Gastrocnemius medialis (tissue), 4 donors: ENCODE measurements at regions not wholly inside any gene's neighbourhood (a gene's known extent, or its start where the extent isn't known, plus 50 kb on each side); places are given as distances from the start of the nearest gene placed in this dataset.
"Not testable (repeated sequence)": the region's sequence is repeated elsewhere in the genome, so short reads cannot be mapped to it uniquely, and the experiment has no call there.

Experiments used
- ATAC-seq, 2 donors: fragments of 150-250 bp; one replicate each; pipeline ENCODE4 v1.9.1; 2016
- DNase-seq, 2 donors: peaks; one replicate each; pipeline ENCODE4 v3.0.0-alpha.2; 2019
- H3K27ac ChIP-seq, 4 donors: fragments of 200-600 bp; sonication (generic); 1 replicate in 1 of 4; 2 replicates in 3 of 4; pipeline ENCODE4 v1.5.1; 2016 to 2018; ENCODE audit warnings: mild to moderate bottlenecking in 2 of 4, moderate library complexity in 1 of 4
- H3K27me3 ChIP-seq, 3 donors: fragments of 200-600 bp; sonication (generic) in 2 of 3; 1 replicate in 1 of 3; 2 replicates in 2 of 3; pipeline versions ENCODE4 v1.5.1 to v1.6.0; 2016 to 2019; ENCODE audit warnings: mild to moderate bottlenecking in 1 of 3, moderate library complexity in 1 of 3
- H3K36me3 ChIP-seq, 2 donors: fragments of 200-600 bp; sonication (generic) in 1 of 2; one replicate each; pipeline ENCODE4 v1.5.1; 2017 to 2018
- H3K4me1 ChIP-seq, 2 donors: fragments of 200-600 bp; sonication (generic) in 1 of 2; one replicate each; pipeline ENCODE4 v1.5.1; 2016 to 2017; ENCODE audit warnings: mild to moderate bottlenecking in 2 of 2
- H3K4me3 ChIP-seq, 4 donors: fragments of 200-600 bp; sonication (generic) in 3 of 4; 1 replicate in 1 of 4; 2 replicates in 3 of 4; pipeline ENCODE4 v1.5.1; 2016 to 2019; ENCODE audit warnings: mild to moderate bottlenecking in 2 of 4
- H3K9me3 ChIP-seq, 3 donors: fragments of 200-600 bp; sonication (generic) in 2 of 3; 1 replicate in 1 of 3; 2 replicates in 2 of 3; pipeline ENCODE4 v1.5.1; 2016 to 2019
- POLR2A ChIP-seq, 2 donors: fragments of 450-650 bp; IDR thresholded peaks; one replicate each; pipeline ENCODE4 v1.6.1; 2017; ENCODE audit warnings: antibody characterized with exemption in 2 of 2, mild to moderate bottlenecking in 2 of 2, moderate library complexity in 2 of 2
- in situ Hi-C, 4 donors: fragments of 200-750 bp; cut with MboI; loops; one replicate each; pipeline versions ENCODE4 v1.15.0 to v1.8.0; 2017; ENCODE audit warnings: low sequenced_read_pairs in 4 of 4
- intact Hi-C: fragments of 100-400 bp; cut with DNase I; formaldehyde crosslinking; loops from one replicate; pipeline ENCODE4 v1.15.1; 2023; ENCODE audit warnings: low total_unique reads
- TF ChIP-seq, protein P1 (sequence below), 5 experiments: fragments of 450-650 bp in 3 of 5; fragments of 200-600 bp in 2 of 5; sonication (generic) in 2 of 5; IDR thresholded peaks in 4 of 5; conservative IDR thresholded peaks in 1 of 5; 1 replicate in 4 of 5; 2 replicates in 1 of 5; pipeline ENCODE4 v1.5.1; 2016 to 2019; ENCODE audit warnings: antibody characterized with exemption in 5 of 5, mild to moderate bottlenecking in 3 of 5, moderate library complexity in 3 of 5

DNA sequence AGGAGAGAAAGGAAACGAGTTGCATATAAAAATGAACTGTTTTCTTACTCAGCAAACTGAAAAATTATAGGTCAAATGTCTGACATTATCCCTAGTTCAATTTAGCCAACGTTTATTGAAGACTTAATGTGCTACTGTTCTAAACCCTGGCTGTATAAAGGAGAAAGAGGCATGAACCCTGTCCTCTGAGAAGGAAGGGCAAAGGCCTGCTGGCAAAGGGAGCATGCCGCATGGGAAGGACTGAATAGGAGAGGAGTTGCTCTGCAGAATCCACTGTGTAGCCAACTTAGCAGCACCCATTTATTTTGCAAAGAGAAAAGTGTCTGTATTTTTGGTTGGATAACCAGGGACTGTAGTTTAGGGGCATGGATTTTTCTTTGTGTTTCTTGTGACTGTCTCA, 132.5 kb downstream of the GOSR1 start:
- H3K27me3 ChIP-seq, H3K36me3 ChIP-seq, H3K4me1 ChIP-seq, DNase-seq, H3K9me3 ChIP-seq, H3K4me3 ChIP-seq, ATAC-seq, in situ Hi-C loops, H3K27ac ChIP-seq: not testable (repeated sequence)
- intact Hi-C loops, result loop anchor here (10.0 kb wide), 1 partner anchor 135 kb away; the partner anchor contains the start of gene GOSR1

DNA sequence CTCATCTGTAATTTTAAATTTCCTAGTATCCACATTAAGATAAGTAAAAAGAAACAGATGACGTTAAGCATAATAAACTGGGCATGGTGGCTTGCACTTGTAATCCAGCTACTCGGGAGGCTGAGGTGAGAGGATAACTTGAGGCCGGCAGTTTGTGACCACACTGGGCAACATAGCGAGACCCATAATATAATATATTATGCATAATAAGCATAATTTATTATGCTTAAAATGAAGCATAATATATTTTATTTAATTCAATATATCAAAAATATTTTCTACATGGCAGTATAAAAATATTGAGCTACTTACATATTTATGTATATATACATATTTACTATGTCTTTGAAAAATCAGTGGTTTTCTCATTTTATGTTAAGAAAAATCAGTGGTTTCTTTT, 128.3 kb downstream of the GOSR1 start:
- Histone ChIP-seq H3K27me3 (no peaks in the 10 kb centered on the region), H3K27ac (no peak overlapping the region), H3K4me3 (no peak overlapping the region), H3K9me3 (no peaks in the 10 kb centered on the region), H3K4me1 (peaks cover 7 to 11% of the 10 kb centered on the region in 2 donors), H3K36me3 (no peaks in the 10 kb centered on the region)
- DNase-seq (no peak), ATAC-seq (no peak)
- intact Hi-C loops, result loop anchor here (10.0 kb wide), 1 partner anchor 131 kb away; the partner anchor contains the start of gene GOSR1
- TF ChIP-seq, protein P1, sequence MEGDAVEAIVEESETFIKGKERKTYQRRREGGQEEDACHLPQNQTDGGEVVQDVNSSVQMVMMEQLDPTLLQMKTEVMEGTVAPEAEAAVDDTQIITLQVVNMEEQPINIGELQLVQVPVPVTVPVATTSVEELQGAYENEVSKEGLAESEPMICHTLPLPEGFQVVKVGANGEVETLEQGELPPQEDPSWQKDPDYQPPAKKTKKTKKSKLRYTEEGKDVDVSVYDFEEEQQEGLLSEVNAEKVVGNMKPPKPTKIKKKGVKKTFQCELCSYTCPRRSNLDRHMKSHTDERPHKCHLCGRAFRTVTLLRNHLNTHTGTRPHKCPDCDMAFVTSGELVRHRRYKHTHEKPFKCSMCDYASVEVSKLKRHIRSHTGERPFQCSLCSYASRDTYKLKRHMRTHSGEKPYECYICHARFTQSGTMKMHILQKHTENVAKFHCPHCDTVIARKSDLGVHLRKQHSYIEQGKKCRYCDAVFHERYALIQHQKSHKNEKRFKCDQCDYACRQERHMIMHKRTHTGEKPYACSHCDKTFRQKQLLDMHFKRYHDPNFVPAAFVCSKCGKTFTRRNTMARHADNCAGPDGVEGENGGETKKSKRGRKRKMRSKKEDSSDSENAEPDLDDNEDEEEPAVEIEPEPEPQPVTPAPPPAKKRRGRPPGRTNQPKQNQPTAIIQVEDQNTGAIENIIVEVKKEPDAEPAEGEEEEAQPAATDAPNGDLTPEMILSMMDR (IDR thresholded peaks at IDR 0.05 in 4 of 5, conservative IDR thresholded peaks at IDR 0.05 in 1 of 5), result no peak
- TF ChIP-seq POLR2A (IDR thresholded peaks at IDR 0.05), result no peak
- in situ Hi-C loops, result no loop called here

DNA sequence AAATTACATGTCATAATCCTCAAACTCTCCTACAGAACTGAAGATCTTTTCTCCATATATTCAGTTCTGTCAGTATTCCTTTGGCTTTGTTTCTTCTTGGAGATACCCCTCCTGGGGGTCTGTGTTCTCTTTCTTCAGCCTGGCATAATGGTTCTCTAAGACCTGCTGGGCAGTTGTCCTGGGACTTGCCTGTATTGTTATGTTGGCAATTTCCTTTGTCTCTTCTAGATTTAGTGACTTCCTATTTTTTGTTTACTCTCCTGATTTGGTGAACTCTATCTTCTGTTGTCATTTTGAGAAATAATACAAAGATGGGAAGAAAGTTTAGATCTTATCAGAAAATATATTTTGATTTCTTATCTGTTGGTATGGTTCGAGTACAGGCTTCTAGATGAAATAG, 127.8 kb downstream of the GOSR1 start:
- in situ Hi-C loops, result no loop called here
- Histone ChIP-seq H3K36me3 (no peaks in the 10 kb centered on the region), H3K27me3 (no peaks in the 10 kb centered on the region), H3K4me1 (peaks cover 7 to 11% of the 10 kb centered on the region in 2 donors), H3K27ac (no peak overlapping the region), H3K4me3 (no peak overlapping the region), H3K9me3 (no peaks in the 10 kb centered on the region)
- no peak for TF ChIP-seq POLR2A (IDR thresholded peaks at IDR 0.05)
- TF ChIP-seq, protein P1 (IDR thresholded peaks at IDR 0.05 in 4 of 5, conservative IDR thresholded peaks at IDR 0.05 in 1 of 5), result no peak
- DNase-seq (no peak), ATAC-seq (no peak)
- intact Hi-C loops, result loop anchor here (10.0 kb wide), 1 partner anchor 130 kb away; the partner anchor contains the start of gene GOSR1

DNA sequence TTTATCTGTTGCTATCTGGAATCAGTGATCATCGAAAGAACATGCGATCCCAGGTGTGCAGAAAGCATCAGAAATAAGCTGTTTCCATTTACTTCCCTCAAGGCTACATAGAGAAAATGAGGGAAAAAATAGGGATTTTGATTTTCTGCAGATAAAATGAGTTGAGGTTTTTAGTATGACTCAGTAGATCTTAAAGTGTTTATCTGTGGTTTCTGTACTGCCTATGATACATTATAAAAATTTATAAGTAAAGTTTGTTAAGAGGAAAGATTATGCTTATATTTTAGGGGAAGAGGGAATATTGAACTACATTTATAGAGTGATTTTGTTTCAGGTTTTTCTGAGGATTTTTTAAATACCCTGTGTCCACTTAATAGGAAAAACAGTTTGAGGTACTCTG, 125.2 kb downstream of the GOSR1 start:
- not testable (repeated sequence) for H3K4me3 ChIP-seq, H3K27me3 ChIP-seq

GRCh38 chr17:30601984-30602383, 124.8 kb downstream of the GOSR1 start:
- DNase-seq, ATAC-seq, in situ Hi-C loops, H3K27me3 ChIP-seq, H3K36me3 ChIP-seq, H3K27ac ChIP-seq, H3K9me3 ChIP-seq: not testable (repeated sequence)
- H3K4me1 ChIP-seq, result peaks cover 7 to 11% of the 10 kb centered on the region in 2 donors
- intact Hi-C loops, result loop anchor here (10.0 kb wide), 1 partner anchor 127 kb away; the partner anchor contains the start of gene GOSR1
- peak overlapping the region in 1 of 4 donors; percentile 77 for H3K4me3 ChIP-seq

More for the DNA sequence above, 125.2 kb downstream of the GOSR1 start:
- H3K9me3 ChIP-seq, in situ Hi-C loops, ATAC-seq, H3K27ac ChIP-seq, H3K36me3 ChIP-seq, DNase-seq: not testable (repeated sequence)
- H3K4me1 ChIP-seq, result peaks cover 7 to 11% of the 10 kb centered on the region in 2 donors
- intact Hi-C loops, result loop anchor here (10.0 kb wide), 1 partner anchor 128 kb away; the partner anchor contains the start of gene GOSR1

GRCh38 chr17:30600830-30601494, 123.8 kb downstream of the GOSR1 start:
- ATAC-seq (peak; percentile 22 to 48), DNase-seq (no peak)
- peaks cover 7 to 11% of the 10 kb centered on the region in 2 donors for H3K4me1 ChIP-seq
- H3K9me3 ChIP-seq, result no peaks in the 10 kb centered on the region
- no peaks in the 10 kb centered on the region for H3K27me3 ChIP-seq
- TF ChIP-seq, protein P1 (IDR thresholded peaks at IDR 0.05 in 4 of 5, conservative IDR thresholded peaks at IDR 0.05 in 1 of 5), result no peak
- TF ChIP-seq POLR2A (IDR thresholded peaks at IDR 0.05), result no peak
- peak overlapping the region; percentile 89 to 96 (median 94) for H3K27ac ChIP-seq
- no peaks in the 10 kb centered on the region for H3K36me3 ChIP-seq
- peak overlapping the region; percentile 77 to 95 (median 84) for H3K4me3 ChIP-seq
- intact Hi-C loops, result loop anchor here (10.0 kb wide), 1 partner anchor 126 kb away; the partner anchor contains the start of gene GOSR1
- in situ Hi-C loops, result no loop called here
